H4 (cell line): ENCODE measurements at regions not wholly inside any gene's neighbourhood (a gene's known extent, or its start where the extent isn't known, plus 50 kb on each side); places are given as distances from the start of the nearest gene placed in this dataset.
"Not testable (repeated sequence)": the region's sequence is repeated elsewhere in the genome, so short reads cannot be mapped to it uniquely, and the experiment has no call there.

Experiments used
- DNase-seq: peaks from one replicate; pipeline ENCODE4 v3.0.0-alpha.2; 2015; ENCODE audit warnings: low spot score

DNA sequence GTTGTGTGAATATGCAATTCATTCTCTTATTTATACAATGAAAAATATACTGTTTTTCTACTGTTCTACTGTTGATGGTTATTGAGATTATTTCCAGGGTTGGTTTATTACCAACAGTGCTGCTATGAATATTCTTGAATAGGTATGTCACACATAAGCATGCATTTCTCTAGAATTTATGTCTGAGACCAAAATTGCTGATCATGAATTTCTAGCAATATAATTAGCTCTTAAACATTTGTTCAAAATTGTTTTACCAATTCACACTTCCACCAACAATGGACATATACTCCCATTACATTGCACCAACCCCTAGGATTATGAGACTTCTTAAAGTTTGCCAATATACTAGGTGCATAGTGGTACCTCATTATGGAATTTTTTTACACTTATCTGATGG, 164.1 kb upstream of the KCNQ5 start:
- no peak for DNase-seq

DNA sequence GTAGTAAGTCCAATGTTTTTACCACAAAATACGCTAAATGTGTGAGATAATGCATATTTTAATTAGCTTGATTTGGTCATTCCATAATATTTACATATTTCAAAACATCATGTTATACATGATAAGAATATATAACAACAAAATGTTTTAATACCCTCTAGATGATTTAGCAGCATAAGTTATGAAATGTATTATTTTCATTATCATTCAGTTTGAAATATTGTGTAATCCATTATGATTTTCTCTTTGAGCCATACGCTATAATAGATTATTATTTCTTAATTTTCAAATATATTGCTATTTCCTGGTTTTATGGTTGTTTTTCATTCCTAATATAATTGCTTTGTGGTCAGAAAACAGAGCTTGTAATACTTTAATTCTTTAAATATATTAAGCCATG, 163.3 kb upstream of the KCNQ5 start:
- no peak for DNase-seq

DNA sequence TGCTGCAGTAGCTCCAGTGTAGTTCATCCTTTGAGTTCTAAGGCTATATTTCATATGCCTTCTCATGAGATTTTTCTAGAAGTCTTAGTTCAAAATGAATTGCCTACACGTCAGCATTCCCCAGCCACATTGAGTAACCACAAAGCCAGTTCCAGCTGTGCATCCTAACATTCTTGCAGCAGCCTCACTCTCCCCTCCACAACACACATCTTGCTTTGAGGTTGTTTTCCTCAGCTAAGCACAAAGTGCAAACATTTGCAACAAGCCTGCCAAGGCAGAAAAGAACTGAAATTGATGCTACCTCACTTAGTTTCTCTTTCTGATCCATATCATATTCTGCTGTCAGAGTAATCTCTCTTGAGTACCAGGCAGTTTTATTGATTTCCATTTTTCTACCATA, 160.7 kb upstream of the KCNQ5 start:
- DNase-seq: peak; percentile 42

DNA sequence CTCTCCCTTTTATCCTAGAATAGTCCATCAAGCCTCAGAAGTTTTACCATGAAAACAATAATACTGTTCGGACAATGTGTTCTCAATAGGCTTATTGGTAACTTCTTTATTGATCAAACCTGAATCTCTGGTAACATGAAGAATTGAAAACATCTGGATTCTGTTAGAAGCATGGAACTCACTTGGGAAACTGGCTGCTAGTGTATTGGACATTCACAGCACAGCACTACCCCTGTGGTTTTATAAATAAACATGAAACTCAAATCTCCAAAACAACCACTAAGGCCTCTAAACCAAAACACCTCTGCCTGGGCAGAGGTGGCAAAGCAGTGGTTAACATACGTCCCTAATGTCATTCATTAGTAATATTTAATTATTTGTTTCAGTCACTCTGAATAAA, 157.6 kb upstream of the KCNQ5 start:
- peak; percentile 34 for DNase-seq

DNA sequence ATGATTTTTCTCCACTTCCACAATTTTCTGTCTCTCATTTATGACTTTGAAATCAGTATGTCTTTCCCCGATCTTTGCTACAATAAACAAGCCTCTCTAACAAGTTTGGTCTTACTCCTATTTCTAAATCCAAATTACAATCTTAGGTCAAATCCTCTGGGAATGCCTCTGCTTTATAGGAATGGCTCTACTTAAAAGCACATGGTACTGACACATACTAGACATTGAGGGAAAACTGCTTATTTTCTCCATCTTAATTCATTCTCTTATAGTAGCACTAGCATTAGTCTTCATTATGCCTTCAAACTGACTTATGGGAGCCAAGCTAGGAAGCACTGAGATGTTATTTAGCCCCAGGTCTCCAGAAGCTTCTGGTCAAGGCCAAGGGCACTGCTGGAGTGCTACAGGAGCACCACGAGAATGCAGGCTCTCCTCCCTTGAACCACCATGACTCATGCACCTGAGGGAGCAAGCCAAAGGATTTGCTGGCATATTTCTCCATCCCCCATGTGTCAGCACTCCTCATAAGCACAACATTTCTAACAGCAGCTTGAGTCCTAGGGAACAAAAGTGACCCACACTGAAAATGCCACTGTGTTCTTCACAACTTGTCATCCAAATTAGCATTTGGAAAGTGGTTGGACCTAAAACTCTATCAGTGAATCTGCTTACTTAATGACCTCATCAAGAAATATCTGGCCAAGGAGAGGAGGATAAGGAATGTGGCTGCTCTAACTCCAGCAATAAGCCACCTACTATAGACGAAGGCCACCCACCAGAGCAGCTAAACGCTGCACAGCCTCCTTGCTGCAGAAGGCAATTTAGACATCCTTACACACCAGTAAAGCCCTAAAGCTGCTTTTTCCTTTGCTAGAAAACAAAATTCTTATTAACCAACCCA, 156.8 kb upstream of the KCNQ5 start:
- peak; percentile 85 for DNase-seq

DNA sequence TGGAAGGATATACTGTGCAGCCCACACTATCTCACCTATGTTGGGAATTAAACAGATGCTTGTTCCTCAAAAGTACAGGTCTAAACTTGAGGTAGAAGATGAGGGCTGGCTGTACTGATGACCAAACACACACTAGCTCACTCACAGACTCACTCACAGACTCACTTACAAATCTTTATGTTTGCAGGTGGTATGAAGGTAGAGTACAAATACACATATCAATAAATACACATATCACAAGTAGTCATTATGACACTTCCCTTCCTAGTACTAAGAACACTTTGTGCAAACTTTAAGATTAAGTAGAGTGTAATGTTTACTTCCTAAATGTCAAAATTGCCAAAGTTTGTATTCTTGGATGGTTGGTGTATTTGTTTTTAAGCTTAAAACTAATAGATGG, 155.4 kb upstream of the KCNQ5 start:
- no peak for DNase-seq

DNA sequence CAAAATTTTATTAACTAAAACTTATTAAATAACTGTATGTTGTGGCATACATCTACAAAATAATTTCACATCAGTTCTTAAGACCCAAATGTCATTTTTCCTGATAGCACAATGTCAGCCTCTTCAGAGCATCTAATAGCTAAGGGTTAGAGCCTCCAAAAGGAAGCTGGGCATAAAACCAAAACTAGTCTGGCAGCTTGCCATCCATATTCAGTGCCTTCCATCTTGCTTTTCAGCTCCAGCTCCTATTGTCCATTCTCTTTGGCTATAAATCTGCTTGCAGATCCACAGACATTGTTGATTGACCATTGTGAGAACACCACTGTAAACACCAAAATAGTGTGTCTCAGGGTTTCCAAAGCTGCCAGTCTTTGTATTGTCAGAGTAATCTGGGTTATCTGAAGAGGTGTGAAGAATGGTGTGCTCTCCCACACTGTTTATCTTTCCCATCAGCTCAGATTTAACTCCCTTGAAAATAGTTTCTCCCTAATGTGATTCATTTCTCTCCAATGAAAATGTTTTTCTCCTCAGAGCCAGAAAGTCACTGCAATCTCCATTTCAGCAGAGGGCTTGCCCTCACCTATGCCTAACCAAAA, 154.8 kb upstream of the KCNQ5 start:
- DNase-seq: peak; percentile 7

DNA sequence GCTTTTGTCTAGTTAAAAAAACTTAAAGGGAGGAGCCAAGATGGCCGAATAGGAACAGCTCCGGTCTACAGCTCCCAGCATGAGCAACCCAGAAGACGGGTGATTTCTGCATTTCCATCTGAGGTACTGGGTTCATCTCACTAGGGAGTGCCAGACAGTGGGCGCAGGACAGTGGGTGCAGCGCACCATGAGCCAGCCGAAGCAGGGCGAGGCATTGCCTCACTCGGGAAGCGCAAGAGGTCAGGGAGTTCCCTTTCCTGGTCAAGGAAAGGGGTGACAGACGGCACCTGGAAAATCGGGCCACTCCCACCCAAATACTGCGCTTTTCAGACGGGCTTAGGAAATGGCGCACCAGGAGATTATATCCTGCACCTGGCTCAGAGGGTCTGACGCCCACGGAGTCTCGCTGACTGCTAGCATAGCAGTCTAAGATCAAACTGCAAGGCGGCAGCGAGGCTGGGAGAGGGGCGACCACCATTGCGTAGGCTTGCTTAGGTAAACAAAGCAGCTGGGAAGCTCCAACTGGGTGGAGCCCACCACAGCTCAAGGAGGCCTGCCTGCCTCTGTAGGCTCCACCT, 152.4 kb upstream of the KCNQ5 start:
- DNase-seq: not testable (repeated sequence)

DNA sequence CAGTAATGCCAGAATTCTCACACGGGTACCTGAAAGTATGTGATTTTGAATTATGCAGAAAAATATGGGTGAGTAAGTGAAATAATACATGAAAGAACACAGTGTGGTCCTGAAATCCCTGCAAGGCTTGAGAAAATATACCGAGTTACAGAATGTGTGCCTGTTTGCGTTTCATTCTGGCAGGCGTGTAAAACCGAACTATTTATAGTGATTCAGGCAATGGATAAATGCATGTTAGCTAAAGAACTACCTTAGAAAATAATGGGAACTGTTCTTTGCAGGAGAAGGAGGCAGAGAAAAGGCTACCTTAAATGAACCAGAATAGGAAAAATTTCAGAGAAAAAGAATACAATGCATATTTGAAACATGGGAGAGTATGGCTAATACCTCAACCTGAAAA, 145.8 kb upstream of the KCNQ5 start:
- DNase-seq: no peak

DNA sequence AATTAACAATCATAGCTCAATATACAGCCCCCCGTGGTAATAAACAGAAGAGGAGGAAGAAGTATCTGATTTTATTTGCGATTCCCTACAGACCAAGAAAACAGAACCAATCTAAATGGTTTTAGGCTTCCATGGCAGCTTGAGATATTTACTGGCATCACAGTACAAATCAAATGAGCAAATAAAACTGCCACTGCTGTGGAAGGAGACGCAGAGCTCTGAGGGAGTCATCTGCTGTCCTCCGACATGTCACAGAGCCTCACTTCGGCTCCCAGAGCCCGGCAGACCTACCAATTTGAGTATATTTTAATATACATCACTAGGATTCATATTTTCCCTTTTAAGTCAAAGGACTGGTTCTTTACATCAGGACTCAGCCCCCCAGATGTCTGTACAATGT, 145.2 kb upstream of the KCNQ5 start:
- no peak for DNase-seq

DNA sequence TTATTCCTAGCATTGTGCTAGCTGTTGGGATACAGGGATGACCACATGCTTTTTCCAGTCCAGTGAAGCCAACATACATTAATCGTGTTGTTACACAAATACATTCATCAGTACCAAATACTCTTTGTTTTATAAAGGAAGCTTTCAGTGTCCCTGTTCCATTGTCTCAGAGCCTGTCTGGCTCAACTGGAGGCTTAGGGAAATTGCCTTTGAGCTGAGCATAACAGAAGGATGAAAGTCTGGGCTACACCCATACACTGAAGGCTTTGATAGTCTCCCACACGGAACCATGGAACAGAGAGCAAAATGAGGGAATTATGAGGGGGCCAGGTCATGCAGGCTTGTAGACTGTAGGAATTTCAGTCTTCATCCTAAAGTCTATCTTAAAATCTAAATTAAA, 126.4 kb upstream of the KCNQ5 start:
- DNase-seq: no peak

DNA sequence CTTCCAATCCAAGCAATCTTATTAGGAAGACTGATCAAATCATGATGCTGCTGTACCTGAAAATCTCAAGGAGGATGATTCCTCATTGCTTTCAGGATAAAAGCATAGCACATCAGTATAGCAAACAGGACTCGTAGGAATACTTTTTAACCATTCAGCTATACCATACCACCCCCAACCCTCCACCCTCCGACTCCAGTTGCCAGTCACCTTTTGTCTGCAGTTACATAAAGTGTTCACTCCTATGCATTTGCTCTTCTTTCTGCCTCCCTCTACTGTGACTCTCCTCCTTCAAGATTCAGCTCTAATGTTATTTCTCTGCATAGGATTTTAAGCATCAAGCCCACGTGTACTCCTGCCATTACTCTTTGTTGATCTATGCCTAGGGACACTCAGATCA, 124.7 kb upstream of the KCNQ5 start:
- no peak for DNase-seq

DNA sequence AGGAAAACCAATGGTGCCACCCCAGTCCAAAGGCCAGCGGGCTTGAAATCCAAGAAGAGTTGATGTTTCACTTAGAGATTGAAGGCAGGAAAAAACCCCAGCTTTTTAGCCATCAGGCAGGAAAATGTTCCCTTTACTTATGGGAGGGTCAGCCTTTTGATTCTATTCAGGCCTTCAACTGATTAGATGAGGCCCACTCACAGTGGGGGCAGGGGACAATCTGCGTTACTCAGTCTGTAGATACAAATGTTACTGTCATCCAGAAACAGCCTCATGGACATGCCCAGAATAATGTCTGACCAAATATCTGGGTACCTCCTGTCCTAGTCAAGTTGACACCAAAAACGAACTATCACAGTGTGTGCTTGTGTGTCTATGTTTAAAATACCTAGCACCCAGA, 121.2 kb upstream of the KCNQ5 start:
- no peak for DNase-seq

DNA sequence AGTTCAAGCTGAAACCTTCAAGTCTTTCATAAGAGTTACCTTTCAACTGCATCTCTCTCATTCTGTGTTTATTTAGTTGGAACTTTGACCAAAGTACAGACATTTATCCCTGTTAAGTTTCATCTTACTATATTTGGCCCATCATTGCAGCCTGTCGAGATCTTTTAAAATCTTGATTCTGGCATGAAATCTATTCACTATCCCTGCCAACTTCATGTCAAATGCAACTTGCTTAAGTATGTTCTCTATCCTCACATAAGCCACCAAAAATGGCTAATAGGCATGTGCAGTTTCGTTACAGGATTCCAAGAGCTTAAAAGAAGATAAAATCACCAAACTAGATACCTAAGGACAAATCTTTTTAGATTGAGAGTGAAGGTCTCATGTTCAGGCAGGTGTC, 117.5 kb upstream of the KCNQ5 start:
- no peak for DNase-seq

DNA sequence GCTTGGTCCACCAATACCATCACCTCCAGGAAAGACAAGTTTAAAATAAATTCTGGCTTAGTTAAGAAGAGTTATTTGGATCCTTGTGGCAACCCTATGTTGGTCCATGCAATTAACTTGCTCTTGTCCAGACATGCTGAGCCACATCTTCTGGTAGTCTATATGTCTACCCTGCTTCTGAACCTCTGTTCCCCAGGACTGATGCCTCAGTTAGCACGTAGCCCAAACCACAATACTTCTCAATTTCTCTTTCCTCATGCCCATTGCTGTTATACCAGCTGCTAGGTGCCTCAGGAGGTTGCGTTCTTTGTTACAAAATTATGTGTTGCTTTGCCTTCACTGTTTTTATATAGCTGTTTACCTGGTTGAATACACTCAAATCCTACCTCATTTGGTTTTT, 116.4 kb upstream of the KCNQ5 start:
- DNase-seq: no peak

DNA sequence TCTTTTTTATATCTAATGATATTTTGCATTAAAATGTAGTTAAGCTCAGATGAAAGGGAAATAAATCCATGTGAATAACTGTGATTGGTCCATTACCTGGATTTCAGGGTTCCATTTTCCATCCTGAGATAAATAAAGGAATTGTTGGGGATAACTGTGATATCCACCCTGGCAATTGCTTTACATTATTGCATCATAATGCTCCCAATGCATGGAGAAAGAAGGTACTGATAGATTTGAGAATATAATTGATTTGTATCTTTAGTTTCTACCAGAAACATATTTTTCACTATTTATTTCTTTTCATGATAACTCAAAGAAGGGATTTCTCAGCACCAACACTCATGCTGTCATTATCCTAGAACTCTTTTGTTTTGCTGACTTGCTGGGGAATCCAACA, 102.0 kb upstream of the KCNQ5 start:
- DNase-seq: no peak

DNA sequence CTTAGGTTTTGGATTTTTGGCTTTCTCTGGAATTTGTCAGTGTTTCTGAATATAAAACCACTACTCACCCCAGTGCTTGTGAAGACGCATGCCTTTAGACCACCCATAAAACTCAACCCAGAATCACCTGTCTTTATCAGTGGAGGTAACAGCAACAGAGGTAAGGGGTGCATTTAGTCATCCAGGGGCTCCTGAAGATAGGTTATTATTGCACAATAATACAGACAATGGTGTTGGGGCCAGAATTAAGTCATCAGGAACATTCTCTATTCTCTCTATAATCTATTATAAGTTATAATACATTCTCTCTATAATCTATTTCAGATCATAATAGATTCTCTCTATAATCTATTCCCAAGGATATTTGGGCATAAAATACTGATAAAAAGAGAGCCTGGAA, 100.2 kb upstream of the KCNQ5 start:
- DNase-seq: no peak

DNA sequence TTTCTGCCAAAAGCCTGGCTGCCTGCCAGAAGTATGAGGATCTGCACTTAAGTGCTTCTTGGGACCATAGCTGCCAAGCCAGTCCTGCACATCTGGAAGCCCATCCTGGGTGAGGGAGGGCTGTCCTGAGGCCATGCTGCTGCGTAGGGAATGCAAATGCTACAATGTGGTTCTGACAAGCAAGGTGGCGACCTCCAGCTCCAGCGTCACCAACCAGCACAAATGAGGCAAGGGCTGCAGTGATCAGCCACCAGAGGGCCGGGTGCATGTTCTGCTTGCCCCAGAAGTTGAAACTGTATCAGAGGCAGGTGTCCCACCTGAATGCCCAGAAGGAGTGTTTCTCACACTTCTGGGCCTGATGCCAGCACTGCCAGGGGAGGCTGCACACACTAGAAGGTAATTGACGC, 99.1 kb upstream of the KCNQ5 start:
- peak; percentile 14 for DNase-seq

DNA sequence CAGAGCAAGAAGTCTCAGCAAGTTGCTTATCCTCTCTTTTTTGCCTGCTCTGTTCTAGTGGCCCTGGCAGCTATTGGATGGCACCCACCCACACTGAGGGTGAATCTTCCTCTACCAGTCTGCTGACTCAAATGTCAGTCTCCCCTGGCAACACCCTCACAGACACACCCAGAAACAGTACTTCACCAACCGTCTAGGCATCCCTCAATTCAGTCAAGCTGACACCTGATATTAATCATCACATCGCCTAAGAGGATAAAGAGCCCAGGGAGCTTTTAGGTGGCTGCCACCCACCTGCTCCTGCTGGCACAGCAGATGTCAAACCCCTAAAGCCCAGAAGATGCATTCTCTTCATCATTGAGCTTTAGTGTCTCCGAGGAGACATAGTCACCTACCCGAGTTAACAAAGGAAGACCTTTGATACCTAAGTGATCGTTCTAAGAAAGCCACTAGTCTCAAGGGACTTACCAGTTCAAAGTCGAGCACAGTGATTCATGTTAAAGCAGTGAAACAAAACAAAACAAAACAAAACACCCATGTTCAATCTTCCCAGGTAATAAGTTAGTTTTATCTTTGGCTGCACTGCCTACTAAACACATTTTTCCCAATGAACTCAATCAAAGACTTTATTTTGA, 97.7 kb upstream of the KCNQ5 start:
- no peak for DNase-seq

DNA sequence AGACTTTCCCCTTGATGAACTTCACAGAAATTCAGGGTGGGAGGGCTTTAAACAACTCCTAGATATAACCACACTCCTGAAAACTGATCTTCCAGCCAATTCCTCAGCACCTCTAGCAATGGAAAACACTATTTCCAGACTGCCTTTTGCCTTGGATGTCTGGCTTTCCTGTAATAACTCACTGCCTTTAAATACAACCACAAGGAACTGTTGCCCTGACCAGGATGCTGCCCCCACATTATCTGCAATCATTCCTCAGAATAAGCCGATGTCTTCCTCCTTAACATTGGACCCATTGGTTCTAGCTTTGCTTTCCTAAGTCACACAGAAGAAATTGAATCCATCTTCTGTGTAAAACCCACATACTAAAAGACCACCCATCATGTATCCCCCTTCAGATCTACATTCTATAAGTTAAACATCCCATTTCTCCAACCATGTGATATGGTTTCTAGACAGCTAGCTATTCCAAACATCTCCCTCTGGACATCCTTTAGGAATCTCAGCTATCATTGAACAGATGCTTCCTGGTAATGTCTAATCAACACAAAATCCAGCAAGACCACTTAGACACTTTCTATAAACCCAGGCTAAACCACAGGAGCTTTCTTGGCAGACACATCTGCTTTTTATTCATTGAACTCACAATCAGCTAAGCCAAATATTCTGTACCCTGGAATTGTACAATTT, 95.9 kb upstream of the KCNQ5 start:
- DNase-seq: no peak

DNA sequence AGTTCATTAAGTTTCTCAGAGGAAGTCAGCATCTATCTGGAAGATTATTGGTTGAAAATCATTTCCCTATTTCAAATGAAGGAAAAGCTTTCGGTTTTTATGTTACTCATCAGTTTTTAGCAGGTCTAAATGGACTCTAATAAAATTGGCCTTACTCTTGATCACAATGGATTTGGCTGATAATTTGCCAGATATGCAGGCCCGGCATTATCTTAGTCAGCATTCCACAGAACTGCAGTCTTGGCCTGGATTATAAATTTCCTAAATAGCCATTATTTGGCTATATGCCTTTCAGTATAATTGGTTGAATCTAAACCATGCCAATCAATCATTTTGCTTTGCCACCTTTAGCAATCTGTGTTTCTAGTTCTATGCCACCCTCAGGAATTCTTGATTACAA, 91.7 kb upstream of the KCNQ5 start:
- no peak for DNase-seq

DNA sequence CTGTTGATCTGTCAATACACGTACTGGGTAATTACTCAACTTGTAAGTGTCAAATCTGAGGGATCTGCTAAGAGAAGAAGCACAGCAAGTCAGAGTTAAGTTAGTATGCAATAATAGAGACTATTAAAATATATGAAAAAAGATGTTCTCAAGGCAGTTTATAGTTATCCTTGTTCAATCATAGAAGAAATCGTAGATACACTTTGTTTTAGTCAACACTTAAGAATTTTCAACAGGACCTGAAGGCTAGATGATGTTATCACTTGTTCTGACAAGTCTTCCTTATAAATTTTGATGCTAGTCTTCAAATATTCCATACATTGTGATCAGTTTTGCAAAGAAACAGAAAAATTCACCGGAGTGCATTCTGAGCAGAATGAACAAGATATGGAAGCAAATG, 91.1 kb upstream of the KCNQ5 start:
- no peak for DNase-seq
